HG03095 (cell line): ENCODE measurements at regions not wholly inside any gene's neighbourhood (a gene's known extent, or its start where the extent isn't known, plus 50 kb on each side); places are given as distances from the start of the nearest gene placed in this dataset.

Source experiments
- ATAC-seq: cut with Tn5 transposase; IDR thresholded peaks from one replicate; pipeline ENCODE4 v1.9.1; 2021; ENCODE audit warnings: moderate library complexity; ENCODE audit not compliant: unreplicated experiment

- ATAC-seq, result no peak
Observed at GRCh38 chr2:18639756-18640453, 50.5 kb upstream of the NT5C1B start.
